Eye (tissue), 1 donor: ENCODE measurements at regions not wholly inside any gene's neighbourhood (a gene's known extent, or its start where the extent isn't known, plus 50 kb on each side); places are given as distances from the start of the nearest gene placed in this dataset.
"Not testable (repeated sequence)": the region's sequence is repeated elsewhere in the genome, so short reads cannot be mapped to it uniquely, and the experiment has no call there.

ENCODE experiments used
- DNase-seq: peaks from one replicate; pipeline ENCODE4 v3.0.0-alpha.2; 2015

DNA sequence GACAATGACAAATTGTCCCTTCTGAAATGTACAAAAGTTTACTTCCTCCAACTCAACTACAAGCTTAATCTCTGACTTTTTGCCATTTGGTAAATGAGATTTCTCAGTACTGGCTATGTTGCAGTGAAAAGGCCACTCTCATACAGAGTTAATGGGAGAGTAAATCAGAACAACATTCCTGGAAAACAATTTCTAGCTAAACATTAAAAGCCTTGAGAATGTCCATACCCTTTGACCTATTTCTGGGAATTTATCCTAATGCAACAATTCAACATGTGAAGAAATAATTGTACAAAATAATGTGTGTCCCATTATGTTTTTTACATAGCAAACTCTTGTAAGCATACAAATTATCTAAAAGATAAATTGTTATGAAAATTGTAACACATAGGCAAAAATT, 56.3 kb upstream of the SPEF2 start:
- no peak for DNase-seq

GRCh38 chr5:35557748-35558147, 59.9 kb upstream of the SPEF2 start:
- DNase-seq = no peak

DNA sequence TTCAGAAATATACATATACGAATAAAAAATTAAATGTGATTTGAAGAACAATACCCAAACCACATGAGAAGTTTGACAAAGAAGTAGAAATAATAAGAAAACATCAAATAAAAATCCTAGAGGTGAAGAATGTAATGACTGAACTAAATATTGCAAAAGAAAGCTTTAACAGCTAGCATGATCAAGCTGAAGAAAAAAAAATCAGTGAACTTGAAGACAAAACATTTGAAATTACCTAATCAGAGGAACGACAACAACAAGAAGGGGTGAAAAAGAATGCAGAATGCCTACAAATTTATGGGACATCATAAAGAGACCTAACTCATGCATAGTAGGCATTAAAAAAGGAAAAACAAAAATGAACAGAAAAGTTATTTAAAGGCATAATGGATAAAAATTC, 60.5 kb upstream of the SPEF2 start:
- DNase-seq = no peak

DNA sequence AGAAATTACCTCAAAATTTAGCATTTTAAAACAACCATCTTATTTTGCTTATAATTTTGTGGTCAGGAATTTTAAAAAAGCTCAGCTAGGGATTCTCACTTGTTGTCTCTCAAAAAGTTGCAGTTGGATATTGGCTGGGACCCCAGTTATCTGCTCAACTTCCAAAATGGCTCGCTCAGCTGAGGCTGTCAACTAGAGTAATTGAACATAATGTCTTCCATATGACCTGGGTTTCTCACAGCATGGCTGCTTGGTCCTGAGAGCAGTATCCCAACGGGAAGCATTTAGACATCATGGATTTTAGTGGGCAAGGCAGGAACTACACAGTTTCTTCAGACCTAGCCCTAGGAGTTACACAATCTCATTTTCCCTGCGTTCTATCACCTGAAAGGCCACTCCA, 63.6 kb upstream of the SPEF2 start:
- no peak for DNase-seq

GRCh38 chr5:35545190-35545589, 72.5 kb upstream of the SPEF2 start:
- DNase-seq = no peak

DNA sequence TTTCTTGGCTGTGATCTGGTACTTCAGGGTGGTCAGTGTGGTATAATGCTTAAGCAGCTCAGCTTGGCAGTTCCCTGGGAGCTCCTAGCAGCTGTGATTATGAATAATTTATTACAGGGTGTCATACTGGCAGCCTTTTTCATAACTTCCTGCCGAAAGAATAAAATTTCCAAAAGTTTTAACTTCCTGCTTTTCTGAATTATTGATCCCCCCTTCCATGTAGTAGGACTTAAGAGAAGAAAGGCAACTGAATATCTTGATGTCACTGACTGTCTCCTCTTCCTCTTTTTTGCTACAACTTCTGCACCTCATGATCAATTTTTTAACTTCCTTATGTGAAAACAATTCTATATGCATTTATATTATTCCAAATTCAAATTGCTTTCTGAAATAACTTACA, 74.3 kb upstream of the SPEF2 start:
- DNase-seq = peak; percentile 11

DNA sequence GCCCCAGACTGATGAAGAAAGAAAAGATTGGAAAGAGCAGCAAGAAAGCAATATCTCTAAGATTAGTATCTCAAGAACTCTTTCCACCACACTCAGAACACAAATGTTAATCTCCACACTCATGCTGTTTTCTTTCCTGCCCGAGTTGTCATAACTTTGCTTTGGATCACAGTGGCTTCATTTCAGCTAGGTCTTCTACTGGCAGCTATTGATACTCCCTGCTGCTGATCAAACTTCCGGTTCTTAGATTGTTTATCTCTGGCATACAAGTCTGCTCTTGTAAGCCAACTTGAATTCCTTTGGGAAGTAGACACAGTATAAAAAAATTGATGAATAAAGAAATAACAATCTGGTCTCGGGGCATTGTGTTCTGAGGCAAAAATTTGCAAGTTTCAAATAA, 77.7 kb upstream of the SPEF2 start:
- DNase-seq = no peak

- DNase-seq = no peak
Measured at GRCh38 chr5:35538198-35538931, 79.3 kb upstream of the SPEF2 start.

DNA sequence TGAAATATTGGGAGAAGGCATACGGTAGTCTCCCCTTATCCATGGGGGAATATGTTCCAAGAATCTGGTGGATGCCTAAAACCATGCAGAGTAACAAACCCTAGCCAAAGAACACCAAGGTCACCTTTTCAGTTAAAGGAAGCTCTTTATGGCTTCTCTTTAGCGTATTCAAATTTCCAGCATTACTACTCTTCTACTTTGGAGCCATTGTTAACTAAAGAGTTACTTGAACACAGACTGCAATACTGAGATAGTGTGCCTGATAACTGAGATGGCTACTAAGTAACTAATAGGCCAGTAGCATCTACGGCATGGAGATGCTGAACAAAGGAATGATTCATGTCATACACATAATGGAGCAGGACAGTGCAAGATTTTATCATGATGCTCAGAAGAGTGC, 84.5 kb upstream of the SPEF2 start:
- no peak for DNase-seq

DNA sequence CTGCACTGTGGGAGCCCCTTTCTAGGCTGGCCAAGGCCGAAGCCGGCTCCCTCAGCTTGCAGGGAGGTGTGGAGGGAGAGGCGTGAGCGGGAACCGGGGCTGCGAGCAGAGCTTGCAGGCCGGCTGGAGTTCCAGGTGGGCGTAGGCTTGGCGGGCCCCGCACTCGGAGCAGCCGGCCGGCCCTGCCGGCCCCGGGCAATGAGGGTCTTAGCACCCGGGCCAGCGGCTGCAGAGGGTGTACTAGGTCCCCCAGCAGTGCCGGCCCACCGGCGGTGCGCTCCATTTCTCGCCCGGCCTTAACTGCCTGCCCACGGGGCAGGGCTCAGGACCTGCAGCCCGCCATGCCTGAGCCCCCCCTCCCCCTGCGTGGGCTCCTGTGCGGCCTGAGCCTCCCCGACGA, 86.1 kb upstream of the SPEF2 start:
- DNase-seq = not testable (repeated sequence)

GRCh38 chr5:35518104-35518503, 99.6 kb upstream of the SPEF2 start:
- no peak for DNase-seq

GRCh38 chr5:35516271-35516670, 101.4 kb upstream of the SPEF2 start:
- DNase-seq = peak; percentile 96

DNA sequence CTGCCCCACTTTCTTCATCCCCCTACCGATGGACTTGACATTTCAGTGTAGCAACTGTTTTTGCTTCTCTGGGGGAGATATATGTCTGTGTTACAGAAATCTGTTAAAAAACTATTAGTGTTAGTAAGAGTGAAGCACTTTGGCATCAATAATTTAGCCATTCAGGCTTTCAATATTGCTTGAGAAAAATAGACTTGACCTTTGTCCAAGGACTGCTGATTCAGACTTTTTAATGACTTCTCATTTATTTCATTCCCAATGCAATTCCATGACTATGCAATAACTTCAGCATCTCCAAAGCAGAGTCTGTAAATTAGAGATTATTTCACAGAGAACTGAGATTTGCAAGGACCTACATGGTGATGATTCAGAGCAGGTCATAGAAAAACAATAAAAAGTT, 104.1 kb upstream of the SPEF2 start:
- no peak for DNase-seq

DNA sequence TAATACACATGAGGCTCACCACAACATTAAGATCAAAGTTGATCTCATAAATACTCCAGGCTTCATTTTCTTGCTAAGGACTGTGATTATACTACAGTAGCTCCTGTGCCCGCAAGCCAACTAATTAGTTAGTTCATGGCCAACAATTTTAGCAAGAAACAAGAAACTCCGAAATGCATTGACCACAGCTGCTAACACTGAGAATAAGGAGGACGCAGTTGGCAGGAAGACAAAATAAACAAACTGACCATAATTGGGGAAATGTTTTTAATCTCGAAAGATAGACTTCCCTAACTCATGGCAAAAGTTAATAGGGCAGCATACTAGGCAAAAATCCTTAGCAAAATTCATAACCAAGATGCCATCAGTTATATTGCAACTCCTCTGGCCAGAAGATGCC, 115.5 kb upstream of the SPEF2 start:
- no peak for DNase-seq

GRCh38 chr5:35488791-35489190, 128.9 kb upstream of the SPEF2 start:
- DNase-seq = no peak

DNA sequence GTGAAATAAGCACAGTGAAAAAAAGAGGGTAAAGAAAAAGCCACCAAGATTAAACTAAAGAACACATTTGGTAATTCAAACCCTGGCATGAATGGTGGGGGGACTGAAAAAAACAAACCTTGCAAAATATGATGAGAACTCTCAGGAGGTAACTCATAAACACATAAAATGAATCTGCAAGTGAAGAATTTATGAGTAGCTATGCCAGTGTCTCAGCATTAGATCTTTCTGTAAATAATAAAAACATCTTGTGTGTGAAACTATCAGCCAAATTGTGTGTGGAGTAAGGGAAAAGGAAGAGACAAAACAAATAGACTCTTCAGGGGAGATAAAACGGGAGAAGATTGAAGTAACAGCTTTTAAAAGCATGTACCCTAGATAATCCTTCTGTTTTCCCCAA, 129.6 kb upstream of the SPEF2 start:
- no peak for DNase-seq

DNA sequence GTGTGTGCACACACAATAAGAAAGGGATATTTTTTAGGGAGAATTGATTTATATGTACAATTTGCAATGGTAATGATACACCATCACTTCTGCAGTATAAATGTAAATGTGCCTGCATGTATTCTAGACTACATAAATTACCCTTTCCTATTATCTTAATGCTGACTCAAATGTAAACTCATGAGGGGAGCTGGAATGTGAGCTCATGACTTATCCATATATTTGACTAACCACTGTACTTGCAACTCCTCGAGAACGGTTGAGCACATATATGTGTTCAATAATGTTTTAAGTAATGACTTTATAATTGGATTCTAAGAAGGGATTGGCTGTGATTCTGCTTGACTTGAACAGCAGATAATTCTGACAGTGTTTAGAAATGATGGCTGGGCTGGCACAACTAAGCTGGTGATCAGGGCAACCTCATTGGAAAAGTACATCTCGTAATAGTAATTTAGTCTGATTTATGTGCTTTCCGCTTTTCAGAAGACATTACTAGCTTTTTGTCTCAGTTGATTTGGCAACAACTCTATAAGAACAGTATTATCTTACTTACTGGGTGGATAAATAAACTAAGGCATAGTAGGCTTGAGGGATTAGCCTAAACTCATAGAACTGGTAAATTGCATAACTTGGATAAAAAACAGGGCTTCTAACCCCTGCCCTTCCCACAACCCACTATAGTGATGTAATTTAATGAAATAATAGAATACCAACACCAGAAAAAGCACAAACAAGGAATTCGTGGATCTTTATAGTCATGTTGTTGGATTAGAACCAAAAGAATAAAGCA, 130.2 kb upstream of the SPEF2 start:
- DNase-seq = no peak

- no peak for DNase-seq
Measured at GRCh38 chr5:35485487-35485886, 132.2 kb upstream of the SPEF2 start.

GRCh38 chr5:35484241-35484640, 133.4 kb upstream of the SPEF2 start:
- no peak for DNase-seq

- no peak for DNase-seq
Measured at GRCh38 chr5:35483780-35484179, 133.9 kb upstream of the SPEF2 start.

DNA sequence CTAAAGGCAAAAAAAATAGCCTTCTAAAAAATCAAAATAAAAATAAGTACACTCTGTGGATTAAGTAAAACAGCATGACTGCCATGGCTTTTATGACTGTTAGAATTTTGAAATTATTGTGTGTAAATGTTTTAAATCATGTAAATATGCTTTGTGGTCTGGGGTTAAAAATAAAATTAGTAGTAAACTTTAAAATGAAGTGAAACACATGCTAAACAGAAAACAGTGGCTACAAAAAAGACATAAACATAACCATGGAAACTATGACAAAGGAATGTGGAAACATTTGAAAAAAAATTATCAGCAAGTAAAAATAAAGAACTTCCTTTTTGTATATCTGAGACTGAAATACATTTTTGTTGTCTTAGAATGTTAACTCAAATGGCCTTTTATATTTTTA, 134.5 kb upstream of the SPEF2 start:
- DNase-seq = no peak

GRCh38 chr5:35482167-35482755, 135.4 kb upstream of the SPEF2 start:
- no peak for DNase-seq

DNA sequence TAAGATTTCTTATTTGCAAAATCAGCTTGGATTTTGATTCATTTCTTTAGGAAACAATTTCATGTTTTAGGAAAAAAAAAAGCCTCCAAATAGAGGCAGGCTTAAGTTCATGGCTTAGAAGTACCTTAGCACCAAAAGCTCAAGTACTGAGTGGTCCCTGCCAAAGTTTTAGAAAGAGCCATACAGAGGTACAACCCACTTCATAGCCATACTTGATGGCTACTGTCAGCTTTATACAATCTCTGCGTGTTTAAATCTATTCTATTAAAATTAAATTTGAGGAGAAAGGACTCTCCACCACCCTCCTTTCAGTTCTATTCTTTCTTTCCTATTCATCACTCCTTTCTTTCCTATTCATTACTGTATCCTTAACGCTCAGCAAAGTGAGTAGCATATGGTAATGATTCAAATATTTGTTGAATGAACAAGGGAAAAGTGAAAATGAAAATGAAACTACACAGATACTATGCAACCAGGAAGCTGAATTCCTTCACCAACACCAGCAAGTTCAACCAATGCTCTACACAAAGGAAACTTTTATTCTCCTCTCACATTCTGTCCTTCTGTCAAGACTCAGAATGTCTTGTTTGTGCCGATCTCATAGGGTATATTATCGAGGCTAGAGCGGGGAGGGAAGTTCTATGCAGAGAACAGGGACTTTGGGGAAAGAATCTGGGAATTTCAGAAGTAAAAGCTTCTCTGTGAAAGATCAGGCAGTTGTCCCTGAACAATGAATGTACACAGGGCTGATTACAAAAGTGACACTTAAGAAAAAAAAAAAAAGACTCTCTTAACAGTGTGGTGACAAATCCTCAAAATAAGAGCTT, 138.6 kb upstream of the SPEF2 start:
- DNase-seq = peak; percentile 22
